HCT116 (cell line): ENCODE measurements at regions not wholly inside any gene's neighbourhood (a gene's known extent, or its start where the extent isn't known, plus 50 kb on each side); places are given as distances from the start of the nearest gene placed in this dataset.

ENCODE experiments used
- ATAC-seq: fragments of 200-7000 bp; cut with Tn5 transposase; 2 replicates; pipeline ENCODE4 v1.9.1; 2020; ENCODE audit warnings: mild to moderate bottlenecking, moderate library complexity
- BruUV-seq: library from RNA; stranded (reverse); fragments of 400-500 nt; replicated peaks from 2 replicates; lab custom pipeline; 2021; lab: Mats Ljungman, UMichigan
- CTCF ChIA-PET: fragments of 300-600 bp; sonication (Branson Sonifier 250); formaldehyde crosslinking; loops from one replicate; lab custom pipeline; 2021; ENCODE audit warnings: antibody characterized with exemption; lab: Charles Lee
- POLR2A ChIA-PET: fragments of 300-600, 350-600 bp; sonication (Branson Sonifier 250); formaldehyde crosslinking; loops from one replicate; lab custom pipeline; 2021; ENCODE audit warnings: antibody characterized with exemption; lab: Charles Lee
- RAD21 ChIA-PET, 2 experiments: fragments of 300-600 bp; sonication (Branson Sonifier 250); formaldehyde crosslinking; loops; one replicate each; lab custom pipeline; 2023; ENCODE audit warnings: low total read pairs in 2 of 2; ENCODE audit not compliant: uncharacterized antibody in 2 of 2, unreplicated experiment in 2 of 2, low non-redundant PET in 1 of 2; lab: Charles Lee
- DNase-seq: peaks from one replicate; pipeline ENCODE4 v3.0.0-alpha.2; 2010; ENCODE audit warnings: low read depth, low spot score
- H2AFZ ChIP-seq: fragments of 200-600 bp; shearing (Covaris generic), sonication (generic); 2 replicates; pipeline ENCODE4 v1.6.1; 2017; ENCODE audit warnings: low read depth, mixed run types, mixed read lengths, antibody characterized with exemption, low read length; ENCODE audit not compliant: poor library complexity, severe bottlenecking
- H3K27ac ChIP-seq: 2 replicates; pipeline ENCODE4 v1.5.1; 2012; ENCODE audit warnings: low read depth, low read length
- H3K27me3 ChIP-seq: fragments of 200-600 bp; sonication (generic); 2 replicates; pipeline ENCODE4 v1.6.1; 2016; ENCODE audit warnings: mixed run types, low read length, mixed read lengths; ENCODE audit not compliant: insufficient read depth
- H3K36me3 ChIP-seq, 2 experiments: fragments of 200-500 bp in 1 of 2; fragments of 200-600 bp in 1 of 2; sonication (Bioruptor generic) in 1 of 2; sonication (generic) in 1 of 2; 2 replicates each; pipeline versions ENCODE4 v1.5.1 to v1.6.1; 2014 to 2016; ENCODE audit warnings: low read length in 2 of 2, inconsistent platforms in 1 of 2, mixed read lengths in 1 of 2, mixed run types in 1 of 2; ENCODE audit not compliant: insufficient read depth in 2 of 2, control insufficient read depth in 1 of 2
- H3K4me1 ChIP-seq, 2 experiments: fragments of 200-600 bp in 1 of 2; sonication (generic) in 1 of 2; 2 replicates each; pipeline versions ENCODE4 v1.5.1 to v1.6.1; 2012 to 2017; ENCODE audit warnings: low read length in 2 of 2, inconsistent platforms in 1 of 2, mild to moderate bottlenecking in 1 of 2, mixed read lengths in 1 of 2, mixed run types in 1 of 2, moderate library complexity in 1 of 2; ENCODE audit not compliant: insufficient read depth in 2 of 2, control insufficient read depth in 1 of 2
- H3K4me2 ChIP-seq: fragments of 200-600 bp; sonication (generic); 2 replicates; pipeline ENCODE4 v1.6.1; 2017; ENCODE audit warnings: mixed run types, low read length, mixed read lengths
- H3K4me3 ChIP-seq, 2 experiments: fragments of 200-600 bp in 1 of 2; sonication (generic) in 1 of 2; replicated peaks in 1 of 2; 2 replicates each; pipeline ENCODE4 v1.5.1; 2011 to 2016; ENCODE audit warnings: low read length in 2 of 2, control low read depth in 1 of 2, low read depth in 1 of 2, mild to moderate bottlenecking in 1 of 2, mixed read lengths in 1 of 2, mixed run types in 1 of 2
- H3K79me2 ChIP-seq: fragments of 200-600 bp; sonication (generic); 2 replicates; pipeline ENCODE4 v1.6.1; 2017; ENCODE audit warnings: mild to moderate bottlenecking, mixed run types, low read length, moderate library complexity, mixed read lengths; ENCODE audit not compliant: insufficient read depth
- H3K9ac ChIP-seq: fragments of 200-600 bp; sonication (generic); 2 replicates; pipeline ENCODE4 v1.6.1; 2016; ENCODE audit warnings: low read length, mixed read lengths
- H3K9me2 ChIP-seq: fragments of 200-600 bp; sonication (generic), shearing (Covaris generic); 2 replicates; pipeline ENCODE4 v1.6.1; 2017; ENCODE audit warnings: mixed run types, mild to moderate bottlenecking, moderate library complexity; ENCODE audit not compliant: insufficient read depth
- H3K9me3 ChIP-seq, 2 experiments: fragments of 200-500 bp in 1 of 2; fragments of 200-600 bp in 1 of 2; sonication (Bioruptor generic) in 1 of 2; sonication (generic) in 1 of 2; 2 replicates each; pipeline ENCODE4 v1.6.1; 2014 to 2017; ENCODE audit warnings: low read length in 2 of 2, mixed read lengths in 2 of 2, inconsistent platforms in 1 of 2, low read depth in 1 of 2, mild to moderate bottlenecking in 1 of 2, mixed run types in 1 of 2, moderate library complexity in 1 of 2; ENCODE audit not compliant: control insufficient read depth in 1 of 2, insufficient read depth in 1 of 2
- H4K20me1 ChIP-seq: fragments of 200-600 bp; sonication (generic), shearing (Covaris generic); 2 replicates; pipeline ENCODE4 v1.6.1; 2017; ENCODE audit warnings: mixed run types, mild to moderate bottlenecking, moderate library complexity; ENCODE audit not compliant: insufficient read depth
- CBX3 ChIP-seq: IDR thresholded peaks from 2 replicates; pipeline ENCODE4 v1.6.1; 2012; ENCODE audit warnings: low read depth
- CEBPB ChIP-seq: IDR thresholded peaks from 2 replicates; pipeline ENCODE4 v1.6.1; 2012; ENCODE audit warnings: low read depth
- CTCF ChIP-seq, 3 experiments: fragments of 200-600 bp in 1 of 3; sonication (generic) in 1 of 3; IDR thresholded peaks in 2 of 3; conservative IDR thresholded peaks in 1 of 3; 2 replicates each; pipeline ENCODE4 v1.5.1; 2012 to 2017; ENCODE audit warnings: low read depth in 2 of 3, low read length in 2 of 3, antibody characterized with exemption in 1 of 3, borderline replicate concordance in 1 of 3, control low read depth in 1 of 3, mild to moderate bottlenecking in 1 of 3, mixed read lengths in 1 of 3, mixed run types in 1 of 3, moderate library complexity in 1 of 3; ENCODE audit not compliant: insufficient read depth in 1 of 3
- EGR1 ChIP-seq: IDR thresholded peaks from 2 replicates; pipeline ENCODE4 v1.6.1; 2012; ENCODE audit warnings: low read depth
- ELF1 ChIP-seq: IDR thresholded peaks from 2 replicates; pipeline ENCODE4 v1.6.1; 2012; ENCODE audit warnings: low read depth, borderline replicate concordance
- EZH2 ChIP-seq: fragments of 200-600 bp; sonication (generic); IDR thresholded peaks from 2 replicates; pipeline ENCODE4 v1.6.1; 2017; ENCODE audit warnings: antibody characterized with exemption, mixed run types
- FOSL1 ChIP-seq: IDR thresholded peaks from 2 replicates; pipeline ENCODE4 v1.6.1; 2012; ENCODE audit warnings: low read depth
- RAD21 ChIP-seq: IDR thresholded peaks from 2 replicates; pipeline ENCODE4 v1.6.1; 2012; ENCODE audit warnings: low read depth, mild to moderate bottlenecking
- SIN3A ChIP-seq: IDR thresholded peaks from 2 replicates; pipeline ENCODE4 v1.6.1; 2012; ENCODE audit warnings: low read depth
- SRF ChIP-seq: IDR thresholded peaks from 2 replicates; pipeline ENCODE4 v1.6.1; 2012; ENCODE audit warnings: low read depth
- TCF7L2 ChIP-seq: IDR thresholded peaks from 2 replicates; pipeline ENCODE4 v1.7.0; 2011; ENCODE audit warnings: borderline replicate concordance, inconsistent platforms; ENCODE audit not compliant: insufficient read depth, insufficient read length; ENCODE audit errors: extremely low read depth
- YY1 ChIP-seq: IDR thresholded peaks from 2 replicates; pipeline ENCODE4 v1.6.1; 2011; ENCODE audit warnings: low read length, low read depth, moderate library complexity, mild to moderate bottlenecking; ENCODE audit not compliant: insufficient replicate concordance; ENCODE audit errors: extremely low read depth
- ZFX ChIP-seq: fragments of 450-650 bp; IDR thresholded peaks from 2 replicates; pipeline ENCODE4 v1.6.1; 2017
- ZNF274 ChIP-seq: fragments of 200-500 bp; sonication (Bioruptor generic); IDR thresholded peaks from 2 replicates; pipeline ENCODE4 v1.6.1; 2014; ENCODE audit warnings: mild to moderate bottlenecking, low read depth, low read length, inconsistent platforms
- intact Hi-C: fragments of 100-400 bp; cut with micrococcal nuclease; formaldehyde crosslinking; loops from 2 replicates; pipeline ENCODE4 v1.10.0; 2022
- TF ChIP-seq, protein P1 (sequence below): IDR thresholded peaks from 2 replicates; pipeline ENCODE4 v1.6.1; 2012; ENCODE audit warnings: low read depth
- TF ChIP-seq, protein P2 (sequence below): IDR thresholded peaks from 2 replicates; pipeline ENCODE4 v1.6.1; 2011; ENCODE audit warnings: mild to moderate bottlenecking, low read length, moderate library complexity; ENCODE audit not compliant: insufficient replicate concordance; ENCODE audit errors: extremely low read depth
- TF ChIP-seq, protein P3 (sequence below): IDR thresholded peaks from 2 replicates; pipeline ENCODE4 v1.6.1; 2012
- TF ChIP-seq, protein P4 (sequence below): IDR thresholded peaks from 2 replicates; pipeline ENCODE4 v1.6.1; 2012

GRCh38 chr4:36493251-36493650 is 211.8 kb downstream of the DTHD1 start:
- DNase-seq, result no peak
- H3K27ac ChIP-seq, result no peak overlapping the region
- no peak overlapping the region for H3K4me3 ChIP-seq
- H3K79me2 ChIP-seq, result no peaks in the 10 kb centered on the region
- H3K9ac ChIP-seq, result no peak overlapping the region
- no peaks in the 10 kb centered on the region for H3K9me2 ChIP-seq
- H3K4me2 ChIP-seq, result no peak overlapping the region
- H4K20me1 ChIP-seq, result no peaks in the 10 kb centered on the region
- H2AFZ ChIP-seq, result no peak overlapping the region
- BruUV-seq, result no TSS peak
- CTCF ChIA-PET, result no interaction called here
- H3K4me1 ChIP-seq, result no peaks in the 10 kb centered on the region
- POLR2A ChIA-PET, result no interaction called here
- intact Hi-C loops, result no loop called here
- no peak for TF ChIP-seq SRF
- no peak for TF ChIP-seq ZNF274
- no peak for TF ChIP-seq SIN3A
- TF ChIP-seq CEBPB, result no peak
- TF ChIP-seq TCF7L2, result no peak
- no peak for TF ChIP-seq CBX3
- TF ChIP-seq CTCF (IDR thresholded peaks at IDR 0.05 in 2 of 3, conservative IDR thresholded peaks at IDR 0.05 in 1 of 3; ENCODE audit: borderline replicate concordance in 1 of 3, insufficient read depth in 1 of 3, low read depth in 2 of 3, low read length in 2 of 3), result no peak
- TF ChIP-seq, protein P1, sequence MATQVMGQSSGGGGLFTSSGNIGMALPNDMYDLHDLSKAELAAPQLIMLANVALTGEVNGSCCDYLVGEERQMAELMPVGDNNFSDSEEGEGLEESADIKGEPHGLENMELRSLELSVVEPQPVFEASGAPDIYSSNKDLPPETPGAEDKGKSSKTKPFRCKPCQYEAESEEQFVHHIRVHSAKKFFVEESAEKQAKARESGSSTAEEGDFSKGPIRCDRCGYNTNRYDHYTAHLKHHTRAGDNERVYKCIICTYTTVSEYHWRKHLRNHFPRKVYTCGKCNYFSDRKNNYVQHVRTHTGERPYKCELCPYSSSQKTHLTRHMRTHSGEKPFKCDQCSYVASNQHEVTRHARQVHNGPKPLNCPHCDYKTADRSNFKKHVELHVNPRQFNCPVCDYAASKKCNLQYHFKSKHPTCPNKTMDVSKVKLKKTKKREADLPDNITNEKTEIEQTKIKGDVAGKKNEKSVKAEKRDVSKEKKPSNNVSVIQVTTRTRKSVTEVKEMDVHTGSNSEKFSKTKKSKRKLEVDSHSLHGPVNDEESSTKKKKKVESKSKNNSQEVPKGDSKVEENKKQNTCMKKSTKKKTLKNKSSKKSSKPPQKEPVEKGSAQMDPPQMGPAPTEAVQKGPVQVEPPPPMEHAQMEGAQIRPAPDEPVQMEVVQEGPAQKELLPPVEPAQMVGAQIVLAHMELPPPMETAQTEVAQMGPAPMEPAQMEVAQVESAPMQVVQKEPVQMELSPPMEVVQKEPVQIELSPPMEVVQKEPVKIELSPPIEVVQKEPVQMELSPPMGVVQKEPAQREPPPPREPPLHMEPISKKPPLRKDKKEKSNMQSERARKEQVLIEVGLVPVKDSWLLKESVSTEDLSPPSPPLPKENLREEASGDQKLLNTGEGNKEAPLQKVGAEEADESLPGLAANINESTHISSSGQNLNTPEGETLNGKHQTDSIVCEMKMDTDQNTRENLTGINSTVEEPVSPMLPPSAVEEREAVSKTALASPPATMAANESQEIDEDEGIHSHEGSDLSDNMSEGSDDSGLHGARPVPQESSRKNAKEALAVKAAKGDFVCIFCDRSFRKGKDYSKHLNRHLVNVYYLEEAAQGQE, result no peak
- TF ChIP-seq, protein P2, sequence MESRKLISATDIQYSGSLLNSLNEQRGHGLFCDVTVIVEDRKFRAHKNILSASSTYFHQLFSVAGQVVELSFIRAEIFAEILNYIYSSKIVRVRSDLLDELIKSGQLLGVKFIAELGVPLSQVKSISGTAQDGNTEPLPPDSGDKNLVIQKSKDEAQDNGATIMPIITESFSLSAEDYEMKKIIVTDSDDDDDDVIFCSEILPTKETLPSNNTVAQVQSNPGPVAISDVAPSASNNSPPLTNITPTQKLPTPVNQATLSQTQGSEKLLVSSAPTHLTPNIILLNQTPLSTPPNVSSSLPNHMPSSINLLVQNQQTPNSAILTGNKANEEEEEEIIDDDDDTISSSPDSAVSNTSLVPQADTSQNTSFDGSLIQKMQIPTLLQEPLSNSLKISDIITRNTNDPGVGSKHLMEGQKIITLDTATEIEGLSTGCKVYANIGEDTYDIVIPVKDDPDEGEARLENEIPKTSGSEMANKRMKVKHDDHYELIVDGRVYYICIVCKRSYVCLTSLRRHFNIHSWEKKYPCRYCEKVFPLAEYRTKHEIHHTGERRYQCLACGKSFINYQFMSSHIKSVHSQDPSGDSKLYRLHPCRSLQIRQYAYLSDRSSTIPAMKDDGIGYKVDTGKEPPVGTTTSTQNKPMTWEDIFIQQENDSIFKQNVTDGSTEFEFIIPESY, result no peak
- no peak for TF ChIP-seq FOSL1
- TF ChIP-seq YY1, result no peak
- no peak for TF ChIP-seq EZH2
- TF ChIP-seq ELF1, result no peak
- TF ChIP-seq, protein P3, sequence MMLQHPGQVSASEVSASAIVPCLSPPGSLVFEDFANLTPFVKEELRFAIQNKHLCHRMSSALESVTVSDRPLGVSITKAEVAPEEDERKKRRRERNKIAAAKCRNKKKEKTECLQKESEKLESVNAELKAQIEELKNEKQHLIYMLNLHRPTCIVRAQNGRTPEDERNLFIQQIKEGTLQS, result no peak
- no peak for TF ChIP-seq EGR1
- TF ChIP-seq, protein P4, sequence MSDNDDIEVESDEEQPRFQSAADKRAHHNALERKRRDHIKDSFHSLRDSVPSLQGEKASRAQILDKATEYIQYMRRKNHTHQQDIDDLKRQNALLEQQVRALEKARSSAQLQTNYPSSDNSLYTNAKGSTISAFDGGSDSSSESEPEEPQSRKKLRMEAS, result no peak
- no peak for TF ChIP-seq ZFX
- no peak for TF ChIP-seq RAD21
- H3K9me3 ChIP-seq, result no peaks in the 10 kb centered on the region
- ATAC-seq, result no peak
- RAD21 ChIA-PET, result interaction anchor here in 1 of 2 experiments (0.5 kb wide), 1 partner anchor 18 kb away, joined by 3 read pairs; no protein-coding TSS in a partner anchor
- no peaks in the 10 kb centered on the region for H3K27me3 ChIP-seq
- no peaks in the 10 kb centered on the region for H3K36me3 ChIP-seq
